ENCODE measurements at regions not wholly inside any gene's neighbourhood (a gene's known extent, or its start where the extent isn't known, plus 50 kb on each side); places are given as distances from the start of the nearest gene placed in this dataset.

GRCh38 chr9:24218656-24219055 is 327.0 kb downstream of the IZUMO3 start:
- ChIA-PET CTCF (no interaction called here), POLR2A (no interaction called here)
- Histone ChIP-seq H3K4me3 (ENCODE audit: low read depth, low read length) (no peak overlapping the region), H3K27ac (ENCODE audit: extremely low read depth, low read depth, low read length) (no peak overlapping the region), H3K4me1 (ENCODE audit: control insufficient read depth, insufficient read depth, low read length) (no peaks in the 10 kb centered on the region), H3K9me3 (ENCODE audit: control insufficient read depth, insufficient read depth, low read depth, low read length) (no peaks in the 10 kb centered on the region), H3K36me3 (ENCODE audit: control insufficient read depth in 2 of 2, insufficient read depth in 1 of 2, low read length in 2 of 2) (no peaks in the 10 kb centered on the region)
- TF ChIP-seq ZNF24 (tag by site-specific recombination; IDR thresholded peaks at IDR 0.05) (no peak), ZNF391 (tag by site-specific recombination; IDR thresholded peaks at IDR 0.05; ENCODE audit: borderline replicate concordance, low read depth) (no peak)

GRCh38 chr9:24210641-24211040 is 335.1 kb downstream of the IZUMO3 start:
- Histone ChIP-seq H3K27ac (ENCODE audit: extremely low read depth, low read depth, low read length) (no peak overlapping the region), H3K36me3 (ENCODE audit: control insufficient read depth in 2 of 2, insufficient read depth in 1 of 2, low read length in 2 of 2) (no peaks in the 10 kb centered on the region), H3K9me3 (ENCODE audit: control insufficient read depth, insufficient read depth, low read depth, low read length) (no peaks in the 10 kb centered on the region), H3K4me3 (ENCODE audit: low read depth, low read length) (no peak overlapping the region), H3K4me1 (ENCODE audit: control insufficient read depth, insufficient read depth, low read length) (no peaks in the 10 kb centered on the region)
- CTCF ChIA-PET = no interaction called here
- TF ChIP-seq SCRT1 (tag by site-specific recombination; IDR thresholded peaks at IDR 0.05; ENCODE audit: borderline replicate concordance) (no peak), FEZF1 (tag by site-specific recombination; IDR thresholded peaks at IDR 0.05) (no peak)
- POLR2A ChIA-PET = no interaction called here

GRCh38 chr9:24189986-24190385 is 355.7 kb downstream of the IZUMO3 start:
- H3K9me3 ChIP-seq (ENCODE audit: control insufficient read depth, insufficient read depth, low read depth, low read length) = no peaks in the 10 kb centered on the region
- ChIA-PET CTCF (no interaction called here), POLR2A (no interaction called here)
- H3K36me3 ChIP-seq (ENCODE audit: control insufficient read depth in 2 of 2, insufficient read depth in 1 of 2, low read length in 2 of 2) = no peaks in the 10 kb centered on the region
- no peak overlapping the region for H3K27ac ChIP-seq (ENCODE audit: extremely low read depth, low read depth, low read length)
- TF ChIP-seq ZNF596 (tag by site-specific recombination; IDR thresholded peaks at IDR 0.05) (no peak), ZNF174 (tag by site-specific recombination; IDR thresholded peaks at IDR 0.05) (no peak), ZNF510 (tag by site-specific recombination; IDR thresholded peaks at IDR 0.05; ENCODE audit: insufficient replicate concordance) (no peak), ZNF292 (tag by site-specific recombination; IDR thresholded peaks at IDR 0.05; ENCODE audit: borderline replicate concordance, low read depth) (no peak), ZBTB10 (tag by site-specific recombination; IDR thresholded peaks at IDR 0.05) (no peak), ZNF223 (tag by site-specific recombination; IDR thresholded peaks at IDR 0.05) (no peak), ZIC2 (tag by site-specific recombination; IDR thresholded peaks at IDR 0.05) (no peak), ZNF138 (tag by site-specific recombination; IDR thresholded peaks at IDR 0.05; ENCODE audit: borderline replicate concordance) (no peak), BCL6B (tag by site-specific recombination; IDR thresholded peaks at IDR 0.05) (no peak), SCRT1 (tag by site-specific recombination; IDR thresholded peaks at IDR 0.05; ENCODE audit: borderline replicate concordance) (no peak), ZNF488 (tag by site-specific recombination; IDR thresholded peaks at IDR 0.05) (no peak), ZNF37A (tag by site-specific recombination; IDR thresholded peaks at IDR 0.05) (no peak)
- no peak overlapping the region for H3K4me3 ChIP-seq (ENCODE audit: low read depth, low read length)
- H3K4me1 ChIP-seq (ENCODE audit: control insufficient read depth, insufficient read depth, low read length) = no peaks in the 10 kb centered on the region
